ENCODE measurements at regions not wholly inside any gene's neighbourhood (a gene's known extent, or its start where the extent isn't known, plus 50 kb on each side); places are given as distances from the start of the nearest gene placed in this dataset.

GRCh38 chr16:85249418-85250146 lies 137.3 kb upstream of the CIBAR2 start:
- TF ChIP-seq POLR2A (IDR thresholded peaks at IDR 0.05) (no peak), CTCF (IDR thresholded peaks at IDR 0.05 in 4 of 5, conservative IDR thresholded peaks at IDR 0.05 in 1 of 5) (no peak)
